Neuron (in vitro differentiated cells): ENCODE measurements at regions not wholly inside any gene's neighbourhood (a gene's known extent, or its start where the extent isn't known, plus 50 kb on each side); places are given as distances from the start of the nearest gene placed in this dataset.
"Not testable (repeated sequence)": the region's sequence is repeated elsewhere in the genome, so short reads cannot be mapped to it uniquely, and the experiment has no call there.

ENCODE experiments used
- H2AFZ ChIP-seq: one replicate; pipeline ENCODE4 v1.6.1; 2013; ENCODE audit warnings: low read depth, mild to moderate bottlenecking, inconsistent platforms, low read length, moderate library complexity
- H3K27me3 ChIP-seq: one replicate; pipeline ENCODE4 v1.6.1; 2013; ENCODE audit warnings: low read length; ENCODE audit not compliant: insufficient read depth
- H3K36me3 ChIP-seq: one replicate; pipeline ENCODE4 v1.6.1; 2013; ENCODE audit warnings: low read length; ENCODE audit not compliant: insufficient read depth
- H3K4me1 ChIP-seq: one replicate; pipeline ENCODE4 v1.6.1; 2013; ENCODE audit warnings: low read length; ENCODE audit not compliant: insufficient read depth
- H3K4me3 ChIP-seq: 2 replicates; pipeline ENCODE4 v1.5.1; 2013; ENCODE audit warnings: mild to moderate bottlenecking, low read length, moderate library complexity
- H3K9me3 ChIP-seq: one replicate; pipeline ENCODE4 v1.6.1; 2013; ENCODE audit warnings: low read length

DNA sequence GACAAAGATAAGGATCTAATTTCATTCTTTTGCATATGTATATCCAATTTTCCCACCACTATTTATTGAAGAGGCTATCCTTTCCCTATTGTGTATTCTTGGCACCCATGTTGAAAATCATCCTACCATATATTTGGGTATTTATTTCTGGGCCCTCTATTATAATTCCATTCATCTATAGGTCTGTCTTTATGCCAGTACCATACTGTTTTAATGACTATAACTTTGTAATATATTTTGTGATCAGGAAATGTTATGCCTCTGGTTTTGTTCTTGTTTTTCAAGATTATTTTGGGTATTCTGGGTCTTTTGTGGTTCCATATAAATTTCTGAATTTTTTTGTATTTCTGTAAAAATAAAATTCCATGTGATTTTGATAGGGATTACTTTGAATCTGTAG is 347.6 kb upstream of the SULF2 start:
- no peak overlapping the region for H2AFZ ChIP-seq
- H3K36me3 ChIP-seq: no peaks in the 10 kb centered on the region
- no peaks in the 10 kb centered on the region for H3K9me3 ChIP-seq
- H3K4me3 ChIP-seq: no peak overlapping the region
- H3K27me3 ChIP-seq: no peaks in the 10 kb centered on the region
- H3K4me1 ChIP-seq: peaks cover 3% of the 10 kb centered on the region

- Histone ChIP-seq H3K27me3 (no peaks in the 10 kb centered on the region), H3K4me3 (no peak overlapping the region), H2AFZ (no peak overlapping the region), H3K4me1 (peaks cover 3% of the 10 kb centered on the region), H3K36me3 (no peaks in the 10 kb centered on the region), H3K9me3 (no peaks in the 10 kb centered on the region)
Observed at GRCh38 chr20:48131581-48131980, 346.3 kb upstream of the SULF2 start.

GRCh38 chr20:48129345-48129942 is 344.2 kb upstream of the SULF2 start:
- H3K27me3 ChIP-seq: no peaks in the 10 kb centered on the region
- no peak overlapping the region for H3K4me3 ChIP-seq
- H3K9me3 ChIP-seq: no peaks in the 10 kb centered on the region
- peaks cover 5% of the 10 kb centered on the region for H3K4me1 ChIP-seq
- no peaks in the 10 kb centered on the region for H3K36me3 ChIP-seq
- no peak overlapping the region for H2AFZ ChIP-seq

GRCh38 chr20:48128436-48128835 is 343.2 kb upstream of the SULF2 start:
- Histone ChIP-seq H3K4me1 (peaks cover 5% of the 10 kb centered on the region), H3K36me3 (no peaks in the 10 kb centered on the region), H3K9me3 (peaks cover 2% of the 10 kb centered on the region), H3K27me3 (no peaks in the 10 kb centered on the region), H2AFZ (no peak overlapping the region), H3K4me3 (no peak overlapping the region)

DNA sequence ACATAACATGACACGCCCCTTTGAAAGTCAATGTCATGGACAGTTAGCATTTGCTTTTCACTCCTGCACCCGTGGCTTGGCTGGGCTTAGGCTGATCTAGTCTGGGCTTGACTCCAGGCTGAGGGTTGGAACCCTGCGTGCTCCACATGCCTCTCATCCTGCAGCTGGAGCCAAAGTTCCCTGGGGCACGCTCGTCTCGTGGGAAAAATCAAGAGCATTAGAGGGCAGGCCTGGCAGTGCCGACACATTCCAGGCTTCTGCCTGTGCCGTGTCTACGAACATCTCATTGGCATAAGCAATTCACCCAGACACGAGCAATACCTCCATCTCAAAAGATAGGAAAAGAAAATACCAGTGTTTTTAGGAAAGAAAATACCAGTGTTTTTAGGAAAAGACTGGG is 342.7 kb upstream of the SULF2 start:
- H3K27me3 ChIP-seq, H3K4me1 ChIP-seq, H3K4me3 ChIP-seq, H3K9me3 ChIP-seq, H3K36me3 ChIP-seq, H2AFZ ChIP-seq: not testable (repeated sequence)

- not testable (repeated sequence) for H3K27me3 ChIP-seq, H3K4me1 ChIP-seq, H3K9me3 ChIP-seq, H3K36me3 ChIP-seq, H2AFZ ChIP-seq, H3K4me3 ChIP-seq
Observed at GRCh38 chr20:48127133-48127532, 341.9 kb upstream of the SULF2 start.

DNA sequence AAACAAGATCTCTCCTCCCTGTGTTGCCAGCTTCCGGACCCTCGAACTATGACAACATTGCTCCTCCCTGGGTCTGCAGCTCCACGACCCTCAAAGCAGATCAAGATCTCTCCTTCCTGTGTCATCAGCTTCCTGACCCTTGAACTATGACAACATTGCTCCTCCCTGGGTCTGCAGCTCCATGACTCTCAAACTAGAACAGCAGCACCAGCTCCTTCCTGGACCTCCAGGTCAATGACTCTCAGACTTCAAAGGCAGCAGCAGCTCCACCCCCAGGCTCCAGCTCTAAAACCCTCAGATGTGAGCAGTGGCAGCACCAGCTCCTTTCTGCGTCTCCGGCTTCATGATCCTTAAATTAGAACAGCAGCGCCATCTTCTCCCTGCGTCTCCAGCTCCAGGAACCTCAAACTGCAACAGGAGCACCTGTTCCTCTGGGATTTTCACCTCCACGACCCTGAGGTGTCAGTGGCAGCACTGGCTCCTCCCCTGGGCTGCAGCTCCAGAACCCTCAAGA is 341.0 kb upstream of the SULF2 start:
- Histone ChIP-seq H3K9me3 (peaks cover 6% of the 10 kb centered on the region), H3K27me3 (no peaks in the 10 kb centered on the region), H3K4me3 (no peak overlapping the region), H3K4me1 (peaks cover 5% of the 10 kb centered on the region), H3K36me3 (no peaks in the 10 kb centered on the region), H2AFZ (no peak overlapping the region)

DNA sequence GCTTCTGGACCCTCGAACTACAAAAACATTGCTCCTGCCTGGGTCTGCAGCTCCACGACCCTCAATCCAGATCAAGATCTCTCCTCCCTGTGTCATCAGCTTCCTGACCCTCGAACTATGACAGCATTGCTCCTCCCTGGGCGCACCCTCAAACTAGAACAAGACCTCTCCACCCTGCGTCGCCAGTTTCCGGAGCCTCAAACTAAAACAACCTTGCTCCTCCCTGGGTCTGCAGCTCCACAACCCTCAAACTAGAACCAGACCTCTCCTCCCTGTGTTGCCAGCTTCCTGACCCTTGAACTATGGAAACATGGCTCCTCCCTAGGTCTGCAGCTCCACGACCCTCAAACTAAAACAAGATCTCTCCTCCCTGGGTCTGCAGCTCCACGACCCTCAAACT is 339.7 kb upstream of the SULF2 start:
- no peak overlapping the region for H3K4me3 ChIP-seq
- H3K36me3 ChIP-seq: no peaks in the 10 kb centered on the region
- no peak overlapping the region for H2AFZ ChIP-seq
- H3K9me3 ChIP-seq: peaks cover 6% of the 10 kb centered on the region
- no peaks in the 10 kb centered on the region for H3K27me3 ChIP-seq
- H3K4me1 ChIP-seq: peaks cover 5% of the 10 kb centered on the region

DNA sequence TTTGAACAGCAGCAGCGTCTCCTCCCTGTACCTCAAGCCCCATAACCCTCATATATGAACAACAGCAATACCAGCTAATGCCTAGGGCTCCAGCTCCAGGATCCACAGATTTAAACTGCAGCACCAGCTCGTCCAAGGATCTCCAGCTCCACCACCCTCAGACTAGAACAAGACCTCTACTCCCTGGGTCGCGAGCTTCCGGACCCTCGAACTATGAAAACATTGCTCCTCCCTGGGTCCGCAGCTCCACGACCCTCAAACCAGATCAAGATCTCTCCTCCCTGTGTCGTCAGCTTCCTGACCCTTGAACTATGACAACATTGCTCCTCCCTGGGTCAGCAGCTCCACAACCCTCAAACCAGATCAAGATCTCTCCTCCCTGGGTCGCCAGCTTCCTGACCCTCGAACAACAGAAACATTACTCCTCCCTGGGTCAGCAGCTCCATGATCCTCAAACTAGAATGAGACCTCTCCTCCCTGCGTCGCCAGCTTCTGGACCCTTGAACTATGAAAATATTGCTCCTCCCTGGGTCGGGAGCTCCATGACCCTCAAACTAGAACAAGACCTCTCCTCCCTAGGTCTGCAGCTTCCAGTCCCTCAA is 339.0 kb upstream of the SULF2 start:
- no peaks in the 10 kb centered on the region for H3K36me3 ChIP-seq
- H3K4me3 ChIP-seq: no peak overlapping the region
- peaks cover 3% of the 10 kb centered on the region for H3K4me1 ChIP-seq

DNA sequence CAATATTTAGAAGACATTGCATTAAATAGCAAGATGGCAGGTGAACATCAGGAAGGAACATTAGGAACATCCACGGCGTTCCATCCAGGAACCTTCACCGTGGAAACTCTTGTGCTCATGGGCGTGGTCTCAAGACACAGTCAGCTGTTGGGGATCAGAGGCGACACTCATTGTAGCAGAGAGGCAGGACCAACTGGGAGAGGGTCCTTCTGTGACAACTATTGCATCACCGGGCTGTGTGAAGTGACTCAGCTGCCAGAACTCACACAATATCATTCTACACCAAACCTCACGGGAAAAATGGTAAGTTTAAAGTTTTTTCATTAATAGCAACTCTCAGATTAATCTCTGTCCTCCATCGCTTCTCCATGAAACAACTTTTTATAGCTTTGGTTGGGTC is 334.8 kb upstream of the SULF2 start:
- no peaks in the 10 kb centered on the region for H3K27me3 ChIP-seq
- no peaks in the 10 kb centered on the region for H3K36me3 ChIP-seq
- peaks cover 6% of the 10 kb centered on the region for H3K9me3 ChIP-seq
- no peak overlapping the region for H3K4me3 ChIP-seq
- no peak overlapping the region for H2AFZ ChIP-seq
- H3K4me1 ChIP-seq: no peaks in the 10 kb centered on the region

More for the DNA sequence above, 339.0 kb upstream of the SULF2 start:
- Histone ChIP-seq H2AFZ (no peak overlapping the region), H3K9me3 (peaks cover 6% of the 10 kb centered on the region), H3K27me3 (no peaks in the 10 kb centered on the region)

DNA sequence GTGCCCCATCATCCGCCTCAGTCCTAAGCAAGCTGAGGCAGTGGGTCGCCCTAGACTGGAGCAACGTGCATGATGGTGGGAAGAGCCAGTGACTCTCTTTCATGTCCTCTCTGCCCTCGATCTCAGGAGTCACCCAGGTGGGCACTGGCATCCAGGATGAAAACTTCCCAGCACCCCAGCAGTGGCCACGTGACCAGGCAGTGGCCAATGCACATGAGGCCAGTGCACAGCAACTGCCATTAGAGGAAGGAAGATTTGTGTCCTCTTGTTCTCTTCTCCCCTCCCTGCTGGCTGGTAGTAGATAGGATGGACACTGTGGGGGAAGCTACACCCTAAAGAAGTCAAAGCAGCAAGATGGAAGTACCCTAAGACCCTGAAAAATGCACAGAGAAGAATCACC is 334.1 kb upstream of the SULF2 start:
- not testable (repeated sequence) for H3K4me3 ChIP-seq, H3K36me3 ChIP-seq, H2AFZ ChIP-seq, H3K9me3 ChIP-seq, H3K27me3 ChIP-seq, H3K4me1 ChIP-seq

DNA sequence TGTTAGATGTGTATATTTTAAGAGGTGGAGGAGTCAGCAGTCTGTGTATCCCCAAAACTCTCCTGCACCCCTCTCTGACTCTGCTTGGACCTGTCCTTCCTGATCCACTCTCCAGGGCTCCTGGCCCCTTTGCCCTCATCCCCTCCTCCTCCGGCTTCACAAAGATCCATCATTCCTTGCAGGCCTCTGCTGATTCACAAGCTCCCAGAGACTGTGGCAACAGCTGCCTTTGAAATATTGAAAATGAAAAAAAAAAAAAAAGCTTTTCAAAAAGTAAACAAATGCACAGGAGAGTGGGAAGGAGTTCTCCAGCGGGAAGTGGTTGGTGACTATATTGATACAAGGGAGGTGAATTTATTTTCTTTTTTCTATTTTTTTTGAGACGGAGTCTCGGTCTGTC is 330.2 kb upstream of the SULF2 start:
- H3K9me3 ChIP-seq: no peaks in the 10 kb centered on the region
- peaks cover 2% of the 10 kb centered on the region for H3K4me1 ChIP-seq
- no peak overlapping the region for H2AFZ ChIP-seq
- no peaks in the 10 kb centered on the region for H3K36me3 ChIP-seq
- H3K4me3 ChIP-seq: no peak overlapping the region
- no peaks in the 10 kb centered on the region for H3K27me3 ChIP-seq

DNA sequence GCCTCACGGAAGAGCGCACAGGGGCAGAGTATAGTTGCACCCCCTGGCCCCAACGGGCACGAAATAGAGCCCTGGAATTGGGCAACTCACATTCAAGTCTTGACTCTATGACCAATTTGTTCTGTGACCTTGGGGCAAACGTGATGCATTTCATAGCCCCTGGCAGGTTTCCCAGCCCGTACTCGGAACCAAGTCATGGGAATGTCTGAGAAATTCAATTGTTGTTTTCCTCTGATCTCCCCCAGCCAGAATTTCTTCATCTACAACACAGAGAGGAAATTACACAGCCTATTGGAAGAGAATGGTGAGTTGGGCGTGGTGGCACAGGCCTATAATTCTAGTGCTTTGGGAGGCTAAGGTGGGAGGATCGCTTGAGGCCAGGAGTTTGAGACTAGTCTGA is 322.3 kb upstream of the SULF2 start:
- no peak overlapping the region for H2AFZ ChIP-seq
- H3K4me1 ChIP-seq: no peaks in the 10 kb centered on the region
- H3K4me3 ChIP-seq: no peak overlapping the region
- no peaks in the 10 kb centered on the region for H3K36me3 ChIP-seq
- no peaks in the 10 kb centered on the region for H3K9me3 ChIP-seq
- H3K27me3 ChIP-seq: no peaks in the 10 kb centered on the region

GRCh38 chr20:48106428-48106827 is 321.1 kb upstream of the SULF2 start:
- H3K36me3 ChIP-seq: no peaks in the 10 kb centered on the region
- no peak overlapping the region for H2AFZ ChIP-seq
- H3K27me3 ChIP-seq: no peaks in the 10 kb centered on the region
- H3K4me3 ChIP-seq: no peak overlapping the region
- H3K4me1 ChIP-seq: no peaks in the 10 kb centered on the region
- no peaks in the 10 kb centered on the region for H3K9me3 ChIP-seq
